Mesendoderm (in vitro differentiated cells): ENCODE measurements at regions not wholly inside any gene's neighbourhood (a gene's known extent, or its start where the extent isn't known, plus 50 kb on each side); places are given as distances from the start of the nearest gene placed in this dataset.
A peak's percentile ranks its signal among the peaks of the same experiment; 100 is the strongest.

Experiments used
- DNase-seq: peaks from one replicate; pipeline ENCODE4 v3.0.0; 2013
- H2AK5ac ChIP-seq: 2 replicates; pipeline ENCODE4 v1.6.1; 2013; ENCODE audit warnings: low read length, inconsistent platforms
- H2BK120ac ChIP-seq: 2 replicates; pipeline ENCODE4 v1.6.1; 2013; ENCODE audit warnings: low read depth, mild to moderate bottlenecking, low read length, moderate library complexity, mixed read lengths
- H2BK15ac ChIP-seq: replicated peaks from 2 replicates; pipeline ENCODE4 v1.6.1; 2013; ENCODE audit warnings: low read depth, mild to moderate bottlenecking, moderate library complexity
- H2BK5ac ChIP-seq: 2 replicates; pipeline ENCODE4 v1.6.1; 2013; ENCODE audit warnings: low read length, inconsistent platforms
- H3K18ac ChIP-seq: 2 replicates; pipeline ENCODE4 v1.6.1; 2013; ENCODE audit warnings: mild to moderate bottlenecking, low read length, mixed read lengths
- H3K23ac ChIP-seq: one replicate; pipeline ENCODE4 v1.6.1; 2013; ENCODE audit warnings: low read length
- H3K27ac ChIP-seq: 2 replicates; pipeline ENCODE4 v1.5.1; 2013; ENCODE audit warnings: low read depth, mild to moderate bottlenecking, inconsistent platforms, low read length, moderate library complexity
- H3K27me3 ChIP-seq: 2 replicates; pipeline ENCODE4 v1.6.1; 2013; ENCODE audit warnings: low read length, control low read depth, mild to moderate bottlenecking, inconsistent platforms; ENCODE audit not compliant: insufficient read depth, poor library complexity
- H3K36me3 ChIP-seq: 2 replicates; pipeline ENCODE4 v1.6.1; 2013; ENCODE audit warnings: low read length, inconsistent platforms; ENCODE audit not compliant: control insufficient read depth, insufficient read depth
- H3K4ac ChIP-seq: one replicate; pipeline ENCODE4 v1.6.1; 2013; ENCODE audit warnings: low read depth, mild to moderate bottlenecking, low read length, moderate library complexity
- H3K4me1 ChIP-seq: 2 replicates; pipeline ENCODE4 v1.6.1; 2013; ENCODE audit warnings: low read depth, low read length, inconsistent platforms; ENCODE audit not compliant: control insufficient read depth
- H3K4me2 ChIP-seq: 2 replicates; pipeline ENCODE4 v1.6.1; 2013; ENCODE audit warnings: low read length
- H3K4me3 ChIP-seq: 2 replicates; pipeline ENCODE4 v1.5.1; 2013; ENCODE audit warnings: mild to moderate bottlenecking, low read length
- H3K56ac ChIP-seq: one replicate; pipeline ENCODE4 v1.6.1; 2013; ENCODE audit warnings: low read length
- H3K79me1 ChIP-seq: 2 replicates; pipeline ENCODE4 v1.6.1; 2013; ENCODE audit warnings: low read length, inconsistent platforms
- H3K79me2 ChIP-seq: 2 replicates; pipeline ENCODE4 v1.6.1; 2013; ENCODE audit warnings: mild to moderate bottlenecking, low read length; ENCODE audit not compliant: control insufficient read depth, insufficient read depth
- H3K9ac ChIP-seq: 2 replicates; pipeline ENCODE4 v1.6.1; 2013; ENCODE audit warnings: low read length, inconsistent platforms
- H4K5ac ChIP-seq: one replicate; pipeline ENCODE4 v1.6.1; 2013; ENCODE audit warnings: low read length
- H4K8ac ChIP-seq: one replicate; pipeline ENCODE4 v1.6.1; 2013; ENCODE audit warnings: low read depth, mild to moderate bottlenecking, control low read depth, low read length, moderate library complexity
- WGBS: extraction: QIAGEN DNeasy Blood & Tissue Kit; methylation state at CpG from one replicate; pipeline ENCODE4 v1.1.7; 2013; ENCODE audit warnings: low lambda C conversion rate, missing lambda C conversion rate; ENCODE audit not compliant: insufficient coverage; ENCODE audit errors: extremely low coverage; 5-methylcytosine and 5-hydroxymethylcytosine counted together

- no peak overlapping the region for H2BK120ac ChIP-seq
Observed at GRCh38 chr6:81655696-81656095, 96.8 kb downstream of the TENT5A start.

DNA sequence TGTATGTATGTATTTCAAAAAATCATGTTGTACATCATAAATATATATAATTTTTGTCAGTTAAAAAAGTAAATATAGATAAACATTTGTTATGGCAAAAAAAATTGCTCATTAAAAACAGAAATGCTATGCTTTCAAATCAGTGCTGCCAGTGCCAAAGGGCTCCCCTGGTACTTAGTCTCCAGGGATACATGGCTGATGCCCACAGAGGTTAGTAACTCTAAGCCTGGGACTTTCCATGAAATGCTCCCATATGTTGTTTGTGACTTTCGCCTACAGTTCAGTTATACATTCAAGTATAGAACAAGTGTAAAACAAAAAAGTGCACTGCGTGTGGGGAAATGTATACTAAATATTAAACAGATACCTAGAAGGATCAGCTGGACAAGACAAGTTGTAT lies 104.0 kb downstream of the TENT5A start:
- Histone ChIP-seq H2BK5ac (no peak overlapping the region), H2BK15ac (no peak overlapping the region), H3K4me2 (no peak overlapping the region), H4K8ac (no peak overlapping the region), H3K4me3 (no peak overlapping the region), H3K4me1 (no peaks in the 10 kb centered on the region), H3K27ac (no peak overlapping the region), H3K9ac (no peak overlapping the region), H3K18ac (no peak overlapping the region), H2AK5ac (no peak overlapping the region), H3K79me1 (no peaks in the 10 kb centered on the region), H3K4ac (no peak overlapping the region), H3K23ac (no peak overlapping the region), H3K56ac (no peak overlapping the region), H3K27me3 (no peaks in the 10 kb centered on the region), H3K79me2 (no peaks in the 10 kb centered on the region), H4K5ac (no peak overlapping the region), H2BK120ac (no peak overlapping the region), H3K36me3 (no peaks in the 10 kb centered on the region)
- DNase-seq = no peak
- WGBS = no CpG with 5 or more reads among the region's 2 CpGs

More at GRCh38 chr6:81655696-81656095, 96.8 kb downstream of the TENT5A start:
- H2BK5ac ChIP-seq = no peak overlapping the region
- no peak overlapping the region for H3K4ac ChIP-seq
- no peak overlapping the region for H3K23ac ChIP-seq
- no peak overlapping the region for H3K18ac ChIP-seq
- no peaks in the 10 kb centered on the region for H3K79me2 ChIP-seq
- DNase-seq = no peak
- no peak overlapping the region for H2AK5ac ChIP-seq
- H3K27ac ChIP-seq = no peak overlapping the region
- no peaks in the 10 kb centered on the region for H3K4me1 ChIP-seq
- H3K56ac ChIP-seq = no peak overlapping the region
- H2BK15ac ChIP-seq = no peak overlapping the region
- H3K4me3 ChIP-seq = no peak overlapping the region
- no peak overlapping the region for H4K5ac ChIP-seq
- H3K27me3 ChIP-seq = no peaks in the 10 kb centered on the region
- no peaks in the 10 kb centered on the region for H3K79me1 ChIP-seq
- H4K8ac ChIP-seq = no peak overlapping the region
- WGBS = no CpG with 5 or more reads among the region's 2 CpGs
- no peak overlapping the region for H3K4me2 ChIP-seq
- H3K9ac ChIP-seq = no peak overlapping the region
- no peaks in the 10 kb centered on the region for H3K36me3 ChIP-seq

- Histone ChIP-seq H3K36me3 (no peaks in the 10 kb centered on the region), H2BK120ac (no peak overlapping the region), H4K8ac (no peak overlapping the region), H4K5ac (no peak overlapping the region), H3K79me2 (no peaks in the 10 kb centered on the region), H3K4me1 (no peaks in the 10 kb centered on the region), H3K18ac (no peak overlapping the region), H3K23ac (no peak overlapping the region), H3K9ac (no peak overlapping the region), H3K27ac (no peak overlapping the region), H3K27me3 (no peaks in the 10 kb centered on the region), H2BK15ac (no peak overlapping the region), H3K56ac (no peak overlapping the region), H3K4ac (no peak overlapping the region), H3K4me3 (no peak overlapping the region), H2AK5ac (no peak overlapping the region), H2BK5ac (no peak overlapping the region), H3K79me1 (no peaks in the 10 kb centered on the region), H3K4me2 (no peak overlapping the region)
- DNase-seq = no peak
Observed at GRCh38 chr6:81643156-81643555, 109.3 kb downstream of the TENT5A start.

DNA sequence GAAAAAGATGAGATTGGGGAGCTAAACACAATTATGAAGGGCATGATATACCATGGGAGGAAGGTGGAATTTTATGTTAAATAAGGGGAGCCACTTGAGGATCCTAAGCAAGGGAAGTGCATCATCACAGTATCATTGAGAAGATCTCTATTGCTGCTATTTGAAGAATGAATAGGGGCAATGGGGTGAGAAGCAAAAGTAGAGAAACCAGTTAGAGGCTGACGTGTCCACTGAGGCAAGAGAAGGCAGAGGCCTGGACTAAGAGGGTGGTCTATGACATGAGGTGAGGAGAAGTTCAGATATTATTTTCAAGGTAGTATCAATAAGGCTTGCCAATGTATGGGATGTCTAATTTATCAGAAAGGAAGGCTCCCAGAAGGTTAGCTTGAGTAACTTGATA lies 111.6 kb downstream of the TENT5A start:
- H3K56ac ChIP-seq = no peak overlapping the region
- no peaks in the 10 kb centered on the region for H3K79me1 ChIP-seq
- no peak overlapping the region for H3K4ac ChIP-seq
- no peaks in the 10 kb centered on the region for H3K79me2 ChIP-seq
- H2BK15ac ChIP-seq = no peak overlapping the region
- no peak overlapping the region for H2BK120ac ChIP-seq
- H4K5ac ChIP-seq = no peak overlapping the region
- no peaks in the 10 kb centered on the region for H3K27me3 ChIP-seq
- H3K27ac ChIP-seq = no peak overlapping the region
- no peak overlapping the region for H3K9ac ChIP-seq
- H2AK5ac ChIP-seq = no peak overlapping the region
- WGBS = no CpG with 5 or more reads among the region's 1 CpG
- no peak overlapping the region for H3K23ac ChIP-seq
- no peak overlapping the region for H3K18ac ChIP-seq
- no peak overlapping the region for H3K4me3 ChIP-seq
- H3K4me1 ChIP-seq = no peaks in the 10 kb centered on the region
- H2BK5ac ChIP-seq = no peak overlapping the region
- no peak overlapping the region for H3K4me2 ChIP-seq
- no peak overlapping the region for H4K8ac ChIP-seq
- H3K36me3 ChIP-seq = no peaks in the 10 kb centered on the region
- no peak for DNase-seq

- no peak overlapping the region for H3K4ac ChIP-seq
- H2BK15ac ChIP-seq = no peak overlapping the region
- H3K18ac ChIP-seq = no peak overlapping the region
- no peak overlapping the region for H3K4me2 ChIP-seq
- H3K4me3 ChIP-seq = no peak overlapping the region
- H3K27me3 ChIP-seq = no peaks in the 10 kb centered on the region
- no peak overlapping the region for H2AK5ac ChIP-seq
- H3K79me1 ChIP-seq = no peaks in the 10 kb centered on the region
- H3K23ac ChIP-seq = no peak overlapping the region
- no peak for DNase-seq
- no peak overlapping the region for H4K5ac ChIP-seq
- WGBS = no CpG with 5 or more reads among the region's 4 CpGs
- no peak overlapping the region for H2BK5ac ChIP-seq
- H4K8ac ChIP-seq = no peak overlapping the region
- no peak overlapping the region for H2BK120ac ChIP-seq
- no peaks in the 10 kb centered on the region for H3K36me3 ChIP-seq
- H3K79me2 ChIP-seq = no peaks in the 10 kb centered on the region
- H3K56ac ChIP-seq = no peak overlapping the region
- H3K4me1 ChIP-seq = no peaks in the 10 kb centered on the region
- no peak overlapping the region for H3K9ac ChIP-seq
- no peak overlapping the region for H3K27ac ChIP-seq
Observed at GRCh38 chr6:81640126-81640525, 112.4 kb downstream of the TENT5A start.

DNA sequence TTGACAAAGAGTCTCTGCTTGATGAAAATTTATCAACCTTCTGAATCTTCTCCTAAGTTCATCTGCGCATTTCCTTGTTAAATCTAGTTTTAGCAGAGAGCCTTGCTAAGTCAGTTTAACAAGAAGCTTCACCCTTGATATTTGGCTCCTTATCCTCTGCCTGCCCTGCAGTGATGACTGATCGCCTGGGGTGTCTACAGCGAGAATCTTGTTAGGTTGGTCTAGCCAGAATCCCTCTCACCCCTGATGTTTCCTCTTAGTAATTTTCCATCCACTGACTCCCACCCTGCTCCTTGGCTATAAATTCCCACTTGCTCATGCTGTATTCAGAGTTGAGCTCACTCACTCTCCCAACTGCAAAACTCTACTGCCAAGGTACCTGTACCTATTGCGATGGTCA lies 114.1 kb downstream of the TENT5A start:
- no peak overlapping the region for H3K4ac ChIP-seq
- H3K4me2 ChIP-seq = no peak overlapping the region
- H3K27ac ChIP-seq = no peak overlapping the region
- no peaks in the 10 kb centered on the region for H3K27me3 ChIP-seq
- H3K4me1 ChIP-seq = no peaks in the 10 kb centered on the region
- H4K5ac ChIP-seq = no peak overlapping the region
- DNase-seq = peak; percentile 22
- H2BK15ac ChIP-seq = no peak overlapping the region
- no peaks in the 10 kb centered on the region for H3K79me1 ChIP-seq
- no peak overlapping the region for H3K56ac ChIP-seq
- no peaks in the 10 kb centered on the region for H3K36me3 ChIP-seq
- H3K79me2 ChIP-seq = no peaks in the 10 kb centered on the region
- H4K8ac ChIP-seq = no peak overlapping the region
- no peak overlapping the region for H3K18ac ChIP-seq
- no peak overlapping the region for H3K4me3 ChIP-seq
- H2BK5ac ChIP-seq = no peak overlapping the region
- no peak overlapping the region for H2BK120ac ChIP-seq
- no peak overlapping the region for H2AK5ac ChIP-seq
- no CpG with 5 or more reads among the region's 4 CpGs for WGBS
- H3K23ac ChIP-seq = no peak overlapping the region
- H3K9ac ChIP-seq = no peak overlapping the region
